NCI-H2196 treated with DMSO at 0.1 percent for 48 hours (cell line): ENCODE measurements at regions not wholly inside any gene's neighbourhood (a gene's known extent, or its start where the extent isn't known, plus 50 kb on each side); places are given as distances from the start of the nearest gene placed in this dataset.

Source experiments
- DNase-seq: peaks from one replicate; lab custom pipeline; 2025; ENCODE audit not compliant: unreplicated experiment; lab: John Stamatoyannopoulos, UW

DNA sequence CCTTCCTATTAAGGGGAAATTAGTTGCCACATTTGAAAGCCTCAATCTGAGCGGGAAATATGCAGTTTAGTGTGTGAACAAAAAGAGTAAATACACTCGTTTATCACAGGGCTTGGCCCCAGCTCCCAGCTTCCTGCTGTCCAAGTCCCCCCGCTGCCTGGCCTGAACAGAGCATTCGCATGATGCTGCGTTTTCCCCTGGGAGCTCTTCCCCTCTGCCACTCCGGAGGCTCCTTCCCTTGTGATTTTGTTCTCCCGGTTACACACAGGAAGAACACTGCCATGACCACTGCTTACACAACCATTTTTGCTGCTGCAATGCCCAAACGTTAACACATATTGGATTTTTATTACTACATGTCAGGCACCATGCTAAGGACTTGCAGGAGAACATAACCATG lies 120.7 kb upstream of the ADARB2 start:
- no peak for DNase-seq

DNA sequence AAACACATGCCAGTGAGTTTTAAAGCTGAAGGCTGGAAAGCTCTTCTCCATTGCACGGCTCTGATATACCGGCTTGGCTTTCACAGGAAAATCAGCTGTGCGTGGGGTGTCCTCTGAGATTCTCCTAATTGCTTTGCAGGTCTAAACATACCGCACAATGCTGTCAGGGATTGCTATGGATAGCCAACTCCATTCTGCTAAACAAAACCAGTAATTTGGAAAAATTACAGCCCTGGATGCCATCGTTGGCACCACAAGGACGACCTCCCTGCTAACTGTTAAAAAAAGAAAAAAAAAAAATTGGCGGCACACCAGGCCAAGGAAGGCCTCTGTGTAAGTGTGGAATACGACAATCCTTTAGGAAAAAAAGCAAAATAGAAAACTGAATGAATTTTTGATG lies 118.6 kb upstream of the ADARB2 start:
- DNase-seq, result no peak

DNA sequence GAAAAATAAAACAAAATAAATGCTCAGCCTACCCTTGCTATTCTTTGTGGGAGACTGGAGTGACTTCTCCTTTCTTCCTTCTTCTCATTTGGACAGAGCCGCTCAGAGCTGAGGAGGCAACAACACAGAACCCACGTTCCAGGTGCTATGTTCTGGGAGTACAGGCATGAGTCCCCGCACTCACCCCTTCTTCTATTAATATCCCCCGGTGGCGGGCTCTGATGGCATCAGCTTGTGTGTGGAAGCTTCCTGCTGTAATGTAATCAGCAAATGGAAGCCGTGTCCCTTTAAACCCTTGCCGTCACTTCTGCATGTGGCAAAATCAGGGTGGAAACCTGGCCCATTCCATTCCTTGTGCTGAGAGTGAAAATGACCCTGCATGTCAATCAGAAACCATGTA lies 116.9 kb upstream of the ADARB2 start:
- DNase-seq, result no peak

GRCh38 chr10:1853801-1854200 lies 116.5 kb upstream of the ADARB2 start:
- DNase-seq, result no peak

DNA sequence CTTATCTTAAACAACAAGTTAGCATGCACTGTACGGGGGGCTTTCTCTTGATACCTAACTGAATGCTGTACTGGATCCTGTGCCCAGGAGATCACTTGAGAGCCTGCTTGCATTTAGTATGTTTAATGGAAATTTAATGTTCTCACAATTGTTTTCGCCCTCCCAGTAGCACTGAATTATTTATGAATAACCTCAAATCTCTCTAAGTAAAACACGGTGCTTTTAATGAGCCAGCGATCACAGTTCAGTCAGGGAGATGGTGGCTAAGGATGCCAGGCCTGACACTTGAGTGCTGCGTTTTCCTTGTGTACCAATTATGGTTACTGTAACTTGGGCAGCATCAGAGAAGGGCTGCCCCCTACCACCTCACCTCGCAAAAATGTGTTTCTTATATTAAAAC lies 115.5 kb upstream of the ADARB2 start:
- DNase-seq, result no peak

GRCh38 chr10:1851762-1852161 lies 114.4 kb upstream of the ADARB2 start:
- no peak for DNase-seq

DNA sequence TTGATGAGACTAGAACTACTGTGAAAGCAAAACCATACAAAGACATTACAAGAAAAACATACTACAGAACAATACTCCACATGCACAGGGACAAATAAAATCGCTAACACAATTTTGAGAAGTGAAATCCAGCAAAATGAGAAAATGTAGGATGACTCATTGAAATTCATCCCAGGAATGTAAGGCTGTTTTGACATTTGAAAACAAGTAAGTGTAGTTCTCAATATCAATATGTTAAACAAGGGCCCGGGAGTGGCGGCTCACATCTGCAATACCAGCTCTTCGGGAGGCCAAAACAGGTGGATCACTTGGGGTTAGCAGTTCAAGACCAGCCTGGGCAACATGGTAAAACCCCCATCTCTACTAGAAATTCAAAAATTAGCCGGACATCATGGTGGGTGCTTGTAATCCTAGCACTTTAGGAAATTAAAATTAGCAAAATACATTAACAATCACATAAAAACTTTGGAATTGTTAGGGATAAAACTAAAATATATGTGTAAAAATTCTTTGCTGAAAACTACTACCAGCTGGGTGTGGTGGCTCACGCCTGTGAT lies 113.7 kb upstream of the ADARB2 start:
- no peak for DNase-seq

DNA sequence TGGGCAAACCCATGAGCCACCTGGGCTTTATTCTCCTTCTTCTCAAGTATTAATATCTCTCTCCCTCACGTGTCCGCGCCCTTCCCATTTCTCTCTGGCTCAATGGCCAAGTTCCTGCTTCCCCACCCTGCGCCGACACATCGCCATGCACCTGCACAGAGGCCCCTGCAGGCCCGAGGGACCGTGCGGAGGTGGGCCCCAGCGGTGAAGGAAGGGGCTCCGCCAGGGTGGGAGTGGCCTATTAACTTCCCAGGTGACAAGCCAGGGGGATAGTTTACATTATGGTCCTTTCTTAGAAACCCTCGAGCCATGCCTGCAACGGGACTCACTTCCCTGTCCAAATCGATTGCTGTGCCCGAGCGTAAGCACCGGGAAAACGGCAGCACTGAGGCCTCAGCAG lies 110.0 kb upstream of the ADARB2 start:
- no peak for DNase-seq

- no peak for DNase-seq
These were observed 108.7 kb upstream of the ADARB2 start for GRCh38 chr10:1846032-1846431.

GRCh38 chr10:1841759-1842158 lies 104.4 kb upstream of the ADARB2 start:
- DNase-seq, result no peak

DNA sequence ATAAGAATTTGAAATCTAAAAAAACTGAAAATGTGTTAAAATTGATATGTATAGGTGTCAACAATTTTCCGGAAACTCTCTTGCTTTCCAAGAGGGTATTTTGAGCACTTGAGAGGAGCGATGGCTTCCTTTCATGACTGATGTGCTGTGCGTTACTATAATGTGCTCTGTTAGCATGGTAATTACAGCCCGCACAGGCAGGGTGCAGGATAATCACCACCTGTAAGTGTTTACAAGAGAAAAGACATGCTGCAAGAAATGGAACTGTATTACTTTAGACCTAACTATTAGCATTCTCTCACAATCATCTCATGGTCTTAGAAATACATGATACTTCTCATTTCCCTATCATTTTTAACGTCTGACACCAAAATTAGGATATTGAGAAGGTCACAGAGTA lies 92.4 kb upstream of the ADARB2 start:
- no peak for DNase-seq

DNA sequence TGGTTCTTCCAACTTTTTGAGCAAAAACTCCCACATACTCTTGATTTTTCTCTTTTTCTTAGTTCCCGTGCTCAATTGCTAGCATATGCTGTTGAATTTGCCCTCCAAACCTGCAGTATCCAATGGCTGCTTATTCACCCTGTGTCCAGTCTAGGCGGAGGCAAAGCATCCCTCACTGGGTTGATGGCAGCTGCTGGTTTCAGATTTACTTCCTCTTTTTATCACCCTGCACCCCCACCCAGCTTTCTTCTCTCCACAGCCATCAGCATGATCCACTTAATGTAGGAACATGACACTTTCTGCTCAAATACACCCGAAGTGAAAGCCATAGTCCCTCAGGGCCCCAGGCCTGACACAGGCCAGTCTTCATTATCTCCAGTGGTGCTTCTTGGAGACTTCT lies 87.6 kb upstream of the ADARB2 start:
- no peak for DNase-seq

GRCh38 chr10:1814556-1814955 lies 77.2 kb upstream of the ADARB2 start:
- no peak for DNase-seq

GRCh38 chr10:1809139-1809741 lies 71.9 kb upstream of the ADARB2 start:
- DNase-seq, result no peak

GRCh38 chr10:1807924-1808323 lies 70.6 kb upstream of the ADARB2 start:
- no peak for DNase-seq

GRCh38 chr10:1807196-1807595 lies 69.9 kb upstream of the ADARB2 start:
- DNase-seq, result no peak

- no peak for DNase-seq
These were observed 65.1 kb upstream of the ADARB2 start for GRCh38 chr10:1802413-1802812.

GRCh38 chr10:1788401-1788800 lies 51.1 kb upstream of the ADARB2 start:
- DNase-seq, result no peak
